ENCODE measurements at regions not wholly inside any gene's neighbourhood (a gene's known extent, or its start where the extent isn't known, plus 50 kb on each side); places are given as distances from the start of the nearest gene placed in this dataset.

DNA sequence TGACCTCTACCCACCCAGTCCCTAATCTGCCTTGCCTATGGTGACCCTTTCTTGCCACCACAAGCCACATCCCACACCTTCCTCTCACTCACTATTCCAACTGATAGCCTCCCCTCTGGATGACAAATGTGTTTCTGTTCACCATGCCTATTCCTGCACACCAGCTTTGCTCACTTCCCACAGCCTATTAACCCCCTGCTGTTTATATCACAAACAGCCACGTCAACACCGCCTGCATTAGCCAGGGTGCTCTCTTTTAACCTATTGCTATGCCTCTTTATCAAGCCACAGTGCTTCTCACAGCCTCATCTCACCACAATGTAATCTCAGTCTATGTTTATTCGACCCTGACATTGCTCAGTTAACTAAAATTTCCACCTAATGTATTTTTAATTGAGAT is 271.8 kb downstream of the SUCLG1 start:
- no peak for DNase-seq
- no peaks in the 10 kb centered on the region for H3K36me3 ChIP-seq
- H3K27ac ChIP-seq = no peak overlapping the region
- no peaks in the 10 kb centered on the region for H3K9me3 ChIP-seq
- no peak overlapping the region for H3K9ac ChIP-seq (ENCODE audit: low read depth in 2 of 2, low read length in 2 of 2)
- H3K27me3 ChIP-seq = no peaks in the 10 kb centered on the region
- intact Hi-C loops (cut with DNase I) = no loop called here
- TF ChIP-seq, protein P1, sequence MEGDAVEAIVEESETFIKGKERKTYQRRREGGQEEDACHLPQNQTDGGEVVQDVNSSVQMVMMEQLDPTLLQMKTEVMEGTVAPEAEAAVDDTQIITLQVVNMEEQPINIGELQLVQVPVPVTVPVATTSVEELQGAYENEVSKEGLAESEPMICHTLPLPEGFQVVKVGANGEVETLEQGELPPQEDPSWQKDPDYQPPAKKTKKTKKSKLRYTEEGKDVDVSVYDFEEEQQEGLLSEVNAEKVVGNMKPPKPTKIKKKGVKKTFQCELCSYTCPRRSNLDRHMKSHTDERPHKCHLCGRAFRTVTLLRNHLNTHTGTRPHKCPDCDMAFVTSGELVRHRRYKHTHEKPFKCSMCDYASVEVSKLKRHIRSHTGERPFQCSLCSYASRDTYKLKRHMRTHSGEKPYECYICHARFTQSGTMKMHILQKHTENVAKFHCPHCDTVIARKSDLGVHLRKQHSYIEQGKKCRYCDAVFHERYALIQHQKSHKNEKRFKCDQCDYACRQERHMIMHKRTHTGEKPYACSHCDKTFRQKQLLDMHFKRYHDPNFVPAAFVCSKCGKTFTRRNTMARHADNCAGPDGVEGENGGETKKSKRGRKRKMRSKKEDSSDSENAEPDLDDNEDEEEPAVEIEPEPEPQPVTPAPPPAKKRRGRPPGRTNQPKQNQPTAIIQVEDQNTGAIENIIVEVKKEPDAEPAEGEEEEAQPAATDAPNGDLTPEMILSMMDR (IDR thresholded peaks at IDR 0.05) = no peak
- no peaks in the 10 kb centered on the region for H3K4me1 ChIP-seq
- no peak overlapping the region for H3K4me3 ChIP-seq

- Histone ChIP-seq H3K9ac (ENCODE audit: low read depth in 2 of 2, low read length in 2 of 2) (no peak overlapping the region), H3K4me3 (no peak overlapping the region), H3K36me3 (no peaks in the 10 kb centered on the region), H3K27me3 (no peaks in the 10 kb centered on the region), H3K9me3 (no peaks in the 10 kb centered on the region), H3K27ac (no peak overlapping the region), H3K4me1 (no peaks in the 10 kb centered on the region)
- TF ChIP-seq, protein P1 (IDR thresholded peaks at IDR 0.05) = no peak
- intact Hi-C loops (cut with DNase I) = no loop called here
- DNase-seq = no peak
Observed at GRCh38 chr2:84181927-84182326, 277.2 kb downstream of the SUCLG1 start.

DNA sequence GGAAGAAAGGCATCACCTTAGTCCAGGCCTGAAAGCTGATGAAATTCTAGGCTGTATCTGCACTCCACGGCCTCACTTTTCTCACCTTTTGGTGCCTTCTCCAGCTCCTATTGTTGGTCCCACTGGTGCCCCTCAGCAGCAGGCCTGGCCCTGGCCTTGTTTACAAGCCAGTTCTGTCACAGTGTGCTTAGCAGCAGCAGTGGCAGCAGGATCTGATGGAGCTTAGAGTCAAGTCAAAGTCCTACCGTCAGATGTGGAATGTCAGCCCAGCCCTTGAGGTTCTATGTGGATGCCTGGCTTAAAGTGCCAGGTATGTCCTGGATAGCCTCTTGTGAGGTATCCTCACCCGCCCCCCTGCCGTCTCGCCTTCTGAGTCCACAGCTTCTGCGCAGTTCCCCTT is 281.3 kb downstream of the SUCLG1 start:
- H3K4me1 ChIP-seq = no peaks in the 10 kb centered on the region
- H3K27me3 ChIP-seq = no peaks in the 10 kb centered on the region
- no peaks in the 10 kb centered on the region for H3K9me3 ChIP-seq
- no peak overlapping the region for H3K4me3 ChIP-seq
- no peaks in the 10 kb centered on the region for H3K36me3 ChIP-seq
- H3K27ac ChIP-seq = no peak overlapping the region
- DNase-seq = no peak
- H3K9ac ChIP-seq (ENCODE audit: low read depth in 2 of 2, low read length in 2 of 2) = no peak overlapping the region
- TF ChIP-seq, protein P1 (IDR thresholded peaks at IDR 0.05) = no peak
- intact Hi-C loops (cut with DNase I) = no loop called here

DNA sequence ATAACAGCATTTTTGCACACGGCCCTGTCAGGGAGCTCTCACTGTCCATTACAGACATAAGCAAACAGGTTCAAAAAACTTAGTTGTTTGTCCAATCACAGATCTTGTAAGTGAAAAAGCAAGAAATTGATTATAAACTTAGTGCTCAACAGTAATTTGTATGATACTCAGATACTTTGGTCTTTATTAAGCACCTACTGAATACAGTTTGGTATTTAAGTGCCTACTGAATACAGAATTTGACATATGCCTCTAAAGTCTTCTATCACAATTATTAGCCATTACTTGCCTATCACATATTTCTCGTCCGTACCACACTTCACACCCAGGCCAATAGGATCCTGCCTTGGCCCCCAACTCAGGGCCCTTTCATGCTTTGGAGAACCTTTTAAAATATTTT is 283.1 kb downstream of the SUCLG1 start:
- H3K4me1 ChIP-seq = no peaks in the 10 kb centered on the region
- no peak overlapping the region for H3K9ac ChIP-seq (ENCODE audit: low read depth in 2 of 2, low read length in 2 of 2)
- DNase-seq = no peak
- no peak overlapping the region for H3K27ac ChIP-seq
- H3K9me3 ChIP-seq = no peaks in the 10 kb centered on the region
- H3K36me3 ChIP-seq = no peaks in the 10 kb centered on the region
- no peak overlapping the region for H3K4me3 ChIP-seq
- TF ChIP-seq, protein P1 (IDR thresholded peaks at IDR 0.05) = no peak
- H3K27me3 ChIP-seq = no peaks in the 10 kb centered on the region
- intact Hi-C loops (cut with DNase I) = no loop called here

DNA sequence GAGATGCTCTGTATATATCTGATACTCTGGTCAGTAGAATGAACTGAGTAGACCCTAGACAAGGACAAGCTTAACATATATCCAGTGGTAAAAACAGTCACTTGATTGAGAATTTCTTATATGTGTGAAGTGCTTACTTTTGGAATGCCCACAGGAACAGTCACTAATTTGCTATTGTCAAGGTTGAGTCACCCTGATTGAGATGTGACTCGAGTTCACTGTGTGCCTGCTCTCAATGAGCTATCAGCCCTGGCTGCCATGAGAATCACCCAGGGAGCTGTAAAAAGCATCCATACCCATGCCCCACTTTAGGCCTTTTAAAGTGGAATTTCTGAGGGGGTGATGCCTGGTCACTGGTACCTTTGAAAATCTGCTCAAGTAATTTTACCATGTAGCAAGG is 283.7 kb downstream of the SUCLG1 start:
- Histone ChIP-seq H3K9me3 (no peaks in the 10 kb centered on the region), H3K4me1 (no peaks in the 10 kb centered on the region), H3K27ac (no peak overlapping the region), H3K27me3 (no peaks in the 10 kb centered on the region), H3K4me3 (no peak overlapping the region), H3K9ac (ENCODE audit: low read depth in 2 of 2, low read length in 2 of 2) (no peak overlapping the region), H3K36me3 (no peaks in the 10 kb centered on the region)
- intact Hi-C loops (cut with DNase I) = no loop called here
- TF ChIP-seq, protein P1 (IDR thresholded peaks at IDR 0.05) = no peak
- no peak for DNase-seq

GRCh38 chr2:84173041-84173440 is 286.0 kb downstream of the SUCLG1 start:
- TF ChIP-seq, protein P1 (IDR thresholded peaks at IDR 0.05) = no peak
- intact Hi-C loops (cut with DNase I) = no loop called here
- Histone ChIP-seq H3K27ac (no peak overlapping the region), H3K9me3 (no peaks in the 10 kb centered on the region), H3K4me3 (no peak overlapping the region), H3K36me3 (no peaks in the 10 kb centered on the region), H3K4me1 (no peaks in the 10 kb centered on the region), H3K27me3 (no peaks in the 10 kb centered on the region), H3K9ac (ENCODE audit: low read depth in 2 of 2, low read length in 2 of 2) (no peak overlapping the region)
- DNase-seq = no peak
